Ishikawa (cell line): ENCODE measurements at regions not wholly inside any gene's neighbourhood (a gene's known extent, or its start where the extent isn't known, plus 50 kb on each side); places are given as distances from the start of the nearest gene placed in this dataset.

ENCODE experiments used
- CEBPB ChIP-seq: IDR thresholded peaks from 2 replicates; pipeline ENCODE4 v1.6.1; 2012
- CREB1 ChIP-seq: IDR thresholded peaks from 2 replicates; pipeline ENCODE4 v1.6.1; 2012; ENCODE audit warnings: low read depth
- EGR1 ChIP-seq: IDR thresholded peaks from 2 replicates; pipeline ENCODE4 v1.6.1; 2012
- EP300 ChIP-seq: IDR thresholded peaks from 2 replicates; pipeline ENCODE4 v1.6.1; 2012; ENCODE audit warnings: borderline replicate concordance
- FOXM1 ChIP-seq: IDR thresholded peaks from 2 replicates; pipeline ENCODE4 v1.6.1; 2012; ENCODE audit warnings: low read depth, borderline replicate concordance
- MAX ChIP-seq: IDR thresholded peaks from 2 replicates; pipeline ENCODE4 v1.6.1; 2012
- NFIC ChIP-seq: IDR thresholded peaks from 2 replicates; pipeline ENCODE4 v1.6.1; 2012
- RAD21 ChIP-seq: IDR thresholded peaks from 2 replicates; pipeline ENCODE4 v1.6.1; 2012; ENCODE audit warnings: low read depth
- TAF1 ChIP-seq: IDR thresholded peaks from 2 replicates; pipeline ENCODE4 v1.6.1; 2012; ENCODE audit warnings: low read depth, mild to moderate bottlenecking
- TCF12 ChIP-seq: IDR thresholded peaks from 2 replicates; pipeline ENCODE4 v1.6.1; 2012; ENCODE audit warnings: low read depth
- TEAD4 ChIP-seq: IDR thresholded peaks from 2 replicates; pipeline ENCODE4 v1.6.1; 2012
- YY1 ChIP-seq: IDR thresholded peaks from 2 replicates; pipeline ENCODE4 v1.6.1; 2012; ENCODE audit warnings: low read depth
- ZBTB7A ChIP-seq: IDR thresholded peaks from 2 replicates; pipeline ENCODE4 v1.6.1; 2012; ENCODE audit warnings: low read depth
- TF ChIP-seq, protein P1 (sequence below): IDR thresholded peaks from 2 replicates; pipeline ENCODE4 v1.6.1; 2012; ENCODE audit warnings: low read depth, mild to moderate bottlenecking
- TF ChIP-seq, protein P2 (sequence below): IDR thresholded peaks from 2 replicates; pipeline ENCODE4 v1.6.1; 2012

DNA sequence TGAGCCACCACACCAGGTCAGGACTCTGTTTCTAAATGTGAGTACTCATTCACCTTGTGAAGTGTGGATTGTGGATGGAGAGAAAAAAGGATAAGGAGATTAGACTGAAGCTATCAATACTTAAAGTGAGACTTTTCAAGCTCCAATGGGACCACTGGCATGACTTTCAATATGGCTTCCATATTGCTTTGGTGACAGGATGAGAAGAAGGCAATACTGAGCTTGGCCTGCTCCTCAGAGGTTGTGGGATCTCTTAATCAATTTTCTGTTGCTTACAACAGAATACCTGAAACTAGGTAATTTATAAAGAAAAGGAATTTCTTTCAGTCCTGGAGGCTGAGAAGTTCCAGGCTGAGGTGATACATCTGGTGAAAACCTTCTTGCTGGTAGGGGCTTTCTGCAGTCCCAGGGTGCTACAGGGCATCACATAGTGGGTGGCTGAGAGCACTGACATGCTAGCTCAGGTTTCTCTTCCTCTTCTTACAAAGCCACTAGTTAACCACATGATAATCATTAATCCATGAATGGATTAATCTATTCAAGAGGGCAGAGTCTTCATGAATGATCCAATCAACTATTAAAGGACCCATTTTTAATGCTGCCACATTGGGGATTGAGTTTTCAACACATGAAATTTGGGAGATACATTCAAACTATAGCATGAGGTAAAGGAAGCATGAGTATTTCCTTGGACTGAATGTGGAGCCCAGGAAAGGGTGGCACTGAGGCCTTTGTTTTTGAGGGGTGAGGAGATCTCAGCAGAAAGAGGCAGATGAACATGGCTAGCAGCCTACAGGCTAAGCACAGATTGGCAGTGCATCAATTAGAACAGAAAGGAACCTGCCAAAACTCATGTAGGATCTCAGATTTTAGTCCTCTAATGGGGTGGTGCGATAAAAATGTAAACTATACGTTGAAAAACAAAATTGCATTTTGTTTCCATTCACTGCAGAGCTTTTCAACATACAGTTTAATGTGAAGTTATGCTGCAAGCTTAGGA, 274.5 kb downstream of the PIK3C3 start:
- TF ChIP-seq, protein P1, sequence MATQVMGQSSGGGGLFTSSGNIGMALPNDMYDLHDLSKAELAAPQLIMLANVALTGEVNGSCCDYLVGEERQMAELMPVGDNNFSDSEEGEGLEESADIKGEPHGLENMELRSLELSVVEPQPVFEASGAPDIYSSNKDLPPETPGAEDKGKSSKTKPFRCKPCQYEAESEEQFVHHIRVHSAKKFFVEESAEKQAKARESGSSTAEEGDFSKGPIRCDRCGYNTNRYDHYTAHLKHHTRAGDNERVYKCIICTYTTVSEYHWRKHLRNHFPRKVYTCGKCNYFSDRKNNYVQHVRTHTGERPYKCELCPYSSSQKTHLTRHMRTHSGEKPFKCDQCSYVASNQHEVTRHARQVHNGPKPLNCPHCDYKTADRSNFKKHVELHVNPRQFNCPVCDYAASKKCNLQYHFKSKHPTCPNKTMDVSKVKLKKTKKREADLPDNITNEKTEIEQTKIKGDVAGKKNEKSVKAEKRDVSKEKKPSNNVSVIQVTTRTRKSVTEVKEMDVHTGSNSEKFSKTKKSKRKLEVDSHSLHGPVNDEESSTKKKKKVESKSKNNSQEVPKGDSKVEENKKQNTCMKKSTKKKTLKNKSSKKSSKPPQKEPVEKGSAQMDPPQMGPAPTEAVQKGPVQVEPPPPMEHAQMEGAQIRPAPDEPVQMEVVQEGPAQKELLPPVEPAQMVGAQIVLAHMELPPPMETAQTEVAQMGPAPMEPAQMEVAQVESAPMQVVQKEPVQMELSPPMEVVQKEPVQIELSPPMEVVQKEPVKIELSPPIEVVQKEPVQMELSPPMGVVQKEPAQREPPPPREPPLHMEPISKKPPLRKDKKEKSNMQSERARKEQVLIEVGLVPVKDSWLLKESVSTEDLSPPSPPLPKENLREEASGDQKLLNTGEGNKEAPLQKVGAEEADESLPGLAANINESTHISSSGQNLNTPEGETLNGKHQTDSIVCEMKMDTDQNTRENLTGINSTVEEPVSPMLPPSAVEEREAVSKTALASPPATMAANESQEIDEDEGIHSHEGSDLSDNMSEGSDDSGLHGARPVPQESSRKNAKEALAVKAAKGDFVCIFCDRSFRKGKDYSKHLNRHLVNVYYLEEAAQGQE: no peak
- TF ChIP-seq EGR1 (no peak), MAX (no peak), ZBTB7A (no peak), TEAD4 (no peak), TAF1 (no peak), FOXM1 (no peak), TCF12 (no peak), RAD21 (no peak), EP300 (no peak), NFIC (no peak), YY1 (no peak), CREB1 (no peak), CEBPB (no peak)
- TF ChIP-seq, protein P2, sequence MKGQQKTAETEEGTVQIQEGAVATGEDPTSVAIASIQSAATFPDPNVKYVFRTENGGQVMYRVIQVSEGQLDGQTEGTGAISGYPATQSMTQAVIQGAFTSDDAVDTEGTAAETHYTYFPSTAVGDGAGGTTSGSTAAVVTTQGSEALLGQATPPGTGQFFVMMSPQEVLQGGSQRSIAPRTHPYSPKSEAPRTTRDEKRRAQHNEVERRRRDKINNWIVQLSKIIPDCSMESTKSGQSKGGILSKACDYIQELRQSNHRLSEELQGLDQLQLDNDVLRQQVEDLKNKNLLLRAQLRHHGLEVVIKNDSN: no peak

- TF ChIP-seq NFIC (no peak), TEAD4 (no peak), CEBPB (no peak), FOXM1 (no peak), ZBTB7A (no peak)
- TF ChIP-seq, protein P1: no peak
Observed at GRCh38 chr18:42230636-42231035, 275.6 kb downstream of the PIK3C3 start.

DNA sequence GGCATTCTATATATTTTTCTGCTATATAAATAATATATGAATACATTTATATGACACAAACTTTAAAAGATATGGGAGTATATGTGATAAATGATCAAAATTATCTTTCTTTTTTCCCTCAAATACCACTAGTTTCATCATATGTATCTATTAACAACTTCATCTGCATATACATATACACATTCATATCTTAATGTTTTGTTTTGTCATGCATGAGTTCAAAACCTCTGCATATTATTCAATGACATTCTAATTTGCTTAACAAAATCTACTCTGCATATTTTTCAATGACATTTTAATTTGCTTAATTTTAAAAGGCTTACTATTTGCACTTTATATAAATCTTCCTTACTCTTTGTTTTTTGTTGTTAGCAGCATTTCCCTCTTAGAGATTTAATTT, 276.2 kb downstream of the PIK3C3 start:
- TF ChIP-seq NFIC: no peak
- TF ChIP-seq, protein P2: no peak
- TF ChIP-seq YY1: no peak
- no peak for TF ChIP-seq EP300
- no peak for TF ChIP-seq TEAD4

DNA sequence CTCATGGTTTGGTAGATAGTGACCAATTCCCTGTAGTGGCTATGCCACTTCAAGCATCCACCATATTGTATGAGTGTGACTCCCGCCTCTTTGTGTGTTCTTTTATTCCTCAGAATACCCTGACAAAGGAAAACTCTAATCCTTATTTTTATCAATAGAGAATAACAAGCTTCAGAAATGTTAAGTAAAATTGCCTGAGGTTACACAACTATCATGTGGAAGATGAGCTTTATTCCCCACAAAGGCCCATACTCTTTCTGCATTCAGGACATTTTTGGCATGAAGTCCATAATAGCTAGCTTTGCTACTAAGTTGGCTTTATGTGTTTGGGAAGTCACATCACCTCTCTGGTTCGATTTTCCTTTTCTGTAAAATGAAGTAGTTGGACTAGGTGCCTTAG, 276.8 kb downstream of the PIK3C3 start:
- TF ChIP-seq CEBPB: no peak
- TF ChIP-seq CREB1: no peak
- TF ChIP-seq FOXM1: no peak
- TF ChIP-seq TEAD4: no peak
- TF ChIP-seq ZBTB7A: no peak
- TF ChIP-seq MAX: no peak
- no peak for TF ChIP-seq YY1
- TF ChIP-seq, protein P2: no peak
- TF ChIP-seq, protein P1: no peak
- TF ChIP-seq EP300: no peak
- no peak for TF ChIP-seq TAF1
- TF ChIP-seq EGR1: no peak
- TF ChIP-seq NFIC: no peak
- no peak for TF ChIP-seq RAD21
- TF ChIP-seq TCF12: no peak
